Liver (tissue), 8 donors: ENCODE measurements at regions not wholly inside any gene's neighbourhood (a gene's known extent, or its start where the extent isn't known, plus 50 kb on each side); places are given as distances from the start of the nearest gene placed in this dataset.

Source experiments
- DNase-seq: peaks from one replicate; pipeline ENCODE4 v3.0.0-alpha.2; 2017; ENCODE audit warnings: low spot score
- H3K27ac ChIP-seq, 2 donors: one replicate each; pipeline ENCODE4 v1.7.0; 2013; ENCODE audit warnings: inconsistent platforms in 2 of 2, low read length in 2 of 2, control low read depth in 1 of 2, low read depth in 1 of 2, mild to moderate bottlenecking in 1 of 2
- H3K27me3 ChIP-seq, 4 donors: one replicate each; pipeline versions ENCODE4 v1.6.1 to v1.7.0; 2013; ENCODE audit warnings: low read length in 3 of 4, inconsistent platforms in 1 of 4, mild to moderate bottlenecking in 1 of 4, moderate library complexity in 1 of 4; ENCODE audit not compliant: control insufficient read depth in 4 of 4, insufficient read depth in 4 of 4
- H3K36me3 ChIP-seq, 4 donors: one replicate each; pipeline versions ENCODE4 v1.6.1 to v1.7.0; 2013; ENCODE audit warnings: low read length in 3 of 4, mild to moderate bottlenecking in 3 of 4, low read depth in 1 of 4, moderate library complexity in 1 of 4; ENCODE audit not compliant: control insufficient read depth in 4 of 4, insufficient read depth in 3 of 4
- H3K4me1 ChIP-seq, 4 donors: one replicate each; pipeline versions ENCODE4 v1.6.1 to v1.7.0; 2013; ENCODE audit warnings: low read length in 3 of 4, mild to moderate bottlenecking in 3 of 4, moderate library complexity in 1 of 4; ENCODE audit not compliant: control insufficient read depth in 4 of 4, insufficient read depth in 4 of 4
- H3K4me3 ChIP-seq, 3 donors: one replicate each; pipeline versions ENCODE4 v1.6.1 to v1.7.0; 2013; ENCODE audit warnings: low read length in 3 of 3, control low read depth in 1 of 3, low read depth in 1 of 3, mild to moderate bottlenecking in 1 of 3
- H3K9ac ChIP-seq, 2 donors: one replicate each; pipeline ENCODE4 v1.7.0; 2013; ENCODE audit warnings: low read length in 2 of 2, mild to moderate bottlenecking in 2 of 2, moderate library complexity in 2 of 2, control low read depth in 1 of 2, low read depth in 1 of 2
- H3K9me3 ChIP-seq, 4 donors: one replicate each; pipeline versions ENCODE4 v1.6.1 to v1.7.0; 2013; ENCODE audit warnings: low read length in 3 of 4; ENCODE audit not compliant: control insufficient read depth in 4 of 4
- ATF3 ChIP-seq: IDR thresholded peaks from 2 replicates; pipeline ENCODE4 v1.6.1; 2016; ENCODE audit warnings: antibody characterized with exemption
- CTCF ChIP-seq: fragments of 150-350 bp; IDR thresholded peaks from 2 replicates; pipeline ENCODE4 v1.5.1; 2017; ENCODE audit warnings: improper control_type of control experiment, low read depth, low read length; ENCODE audit not compliant: missing input control
- EGR1 ChIP-seq, 2 donors: IDR thresholded peaks; 2 replicates each; pipeline ENCODE4 v1.6.1; 2016 to 2018; ENCODE audit warnings: antibody characterized with exemption in 2 of 2, low read depth in 2 of 2
- GABPA ChIP-seq, 2 donors: IDR thresholded peaks in 1 of 2; conservative IDR thresholded peaks in 1 of 2; 2 replicates each; pipeline ENCODE4 v1.6.1; 2016; ENCODE audit warnings: antibody characterized with exemption in 2 of 2, mild to moderate bottlenecking in 1 of 2, moderate library complexity in 1 of 2
- HNF4G ChIP-seq: IDR thresholded peaks from 2 replicates; pipeline ENCODE4 v1.6.1; 2016; ENCODE audit warnings: antibody characterized with exemption
- JUND ChIP-seq, 2 donors: IDR thresholded peaks; 2 replicates each; pipeline ENCODE4 v1.6.1; 2016; ENCODE audit warnings: antibody characterized with exemption in 2 of 2
- NR2F2 ChIP-seq: IDR thresholded peaks from 2 replicates; pipeline ENCODE4 v1.6.1; 2016; ENCODE audit warnings: antibody characterized with exemption
- REST ChIP-seq: IDR thresholded peaks from 2 replicates; pipeline ENCODE4 v1.6.1; 2016; ENCODE audit warnings: antibody characterized with exemption, mild to moderate bottlenecking
- RXRA ChIP-seq, 2 donors: IDR thresholded peaks; 2 replicates each; pipeline ENCODE4 v1.6.1; 2017 to 2018; ENCODE audit warnings: antibody characterized with exemption in 2 of 2, mild to moderate bottlenecking in 1 of 2
- TAF1 ChIP-seq: conservative IDR thresholded peaks from 2 replicates; pipeline ENCODE4 v1.6.1; 2016; ENCODE audit warnings: antibody characterized with exemption, mild to moderate bottlenecking
- YY1 ChIP-seq: IDR thresholded peaks from 2 replicates; pipeline ENCODE4 v1.6.1; 2016; ENCODE audit warnings: antibody characterized with exemption, mild to moderate bottlenecking
- WGBS: extraction: QIAGEN DNeasy Blood & Tissue Kit; methylation state at CpG from one replicate; pipeline ENCODE4 v1.1.7; 2013; 5-methylcytosine and 5-hydroxymethylcytosine counted together
- donor health status: healthy.
- donor health status: healthy.
- donor health status: healthy.
- donor health status: healthy.
- donor health status: healthy.

- Histone ChIP-seq H3K9me3 (no peaks in the 10 kb centered on the region), H3K27me3 (no peaks in the 10 kb centered on the region), H3K9ac (no peak overlapping the region), H3K27ac (no peak overlapping the region), H3K4me1 (no peaks in the 10 kb centered on the region), H3K36me3 (no peaks in the 10 kb centered on the region), H3K4me3 (no peak overlapping the region)
- no peak for DNase-seq
- 80% methylated on average over 10 of the region's 10 CpGs for WGBS
- no peak for TF ChIP-seq JUND (IDR thresholded peaks at IDR 0.05)
- no peak for TF ChIP-seq YY1
- TF ChIP-seq REST, result no peak
- TF ChIP-seq TAF1, result no peak
- no peak for TF ChIP-seq NR2F2
- no peak for TF ChIP-seq ATF3
- TF ChIP-seq EGR1 (IDR thresholded peaks at IDR 0.05; ENCODE audit: low read depth in 2 of 2), result no peak
Observed at GRCh38 chr22:27636716-27637508, 164.6 kb downstream of the MN1 start.

- WGBS, result 72% methylated on average over 3 of the region's 3 CpGs
- TF ChIP-seq CTCF (no peak), TAF1 (no peak), HNF4G (no peak), RXRA (IDR thresholded peaks at IDR 0.05) (no peak), ATF3 (no peak), YY1 (no peak), GABPA (IDR thresholded peaks at IDR 0.05 in 1 of 2, conservative IDR thresholded peaks at IDR 0.05 in 1 of 2) (no peak)
- Histone ChIP-seq H3K4me1 (no peaks in the 10 kb centered on the region), H3K27ac (no peak overlapping the region), H3K27me3 (no peaks in the 10 kb centered on the region), H3K4me3 (no peak overlapping the region), H3K9ac (no peak overlapping the region), H3K9me3 (no peaks in the 10 kb centered on the region), H3K36me3 (no peaks in the 10 kb centered on the region)
- no peak for DNase-seq
Observed at GRCh38 chr22:27637604-27638003, 164.0 kb downstream of the MN1 start.
